HG03039 (cell line): ENCODE measurements at regions not wholly inside any gene's neighbourhood (a gene's known extent, or its start where the extent isn't known, plus 50 kb on each side); places are given as distances from the start of the nearest gene placed in this dataset.

ENCODE experiments used
- ATAC-seq: cut with Tn5 transposase; IDR thresholded peaks from one replicate; pipeline ENCODE4 v1.9.1; 2021; ENCODE audit warnings: mild to moderate bottlenecking, moderate library complexity; ENCODE audit not compliant: unreplicated experiment

GRCh38 chr21:15149600-15150224 lies 84.9 kb upstream of the NRIP1 start:
- ATAC-seq, result no peak

GRCh38 chr21:15151385-15152103 lies 86.7 kb upstream of the NRIP1 start:
- ATAC-seq, result no peak

- ATAC-seq, result no peak
Observed at GRCh38 chr21:15152591-15152990, 87.8 kb upstream of the NRIP1 start.

GRCh38 chr21:15159382-15160020 lies 94.7 kb upstream of the NRIP1 start:
- ATAC-seq, result peak; percentile 67

- ATAC-seq, result no peak
Observed at GRCh38 chr21:15160136-15160535, 95.3 kb upstream of the NRIP1 start.

GRCh38 chr21:15162921-15163320 lies 98.1 kb upstream of the NRIP1 start:
- ATAC-seq, result no peak

- no peak for ATAC-seq
Observed at GRCh38 chr21:15164273-15164672, 99.5 kb upstream of the NRIP1 start.

- no peak for ATAC-seq
Observed at GRCh38 chr21:15164678-15165303, 100.0 kb upstream of the NRIP1 start.

GRCh38 chr21:15170614-15171013 lies 105.8 kb upstream of the NRIP1 start:
- ATAC-seq, result no peak

- ATAC-seq, result no peak
Observed at GRCh38 chr21:15171546-15171945, 106.7 kb upstream of the NRIP1 start.

GRCh38 chr21:15172963-15173362 lies 108.2 kb upstream of the NRIP1 start:
- no peak for ATAC-seq

GRCh38 chr21:15174923-15175322 lies 110.1 kb upstream of the NRIP1 start:
- ATAC-seq, result no peak

- ATAC-seq, result no peak
Observed at GRCh38 chr21:15182731-15183130, 117.9 kb upstream of the NRIP1 start.

GRCh38 chr21:15183813-15184257 lies 119.0 kb upstream of the NRIP1 start:
- no peak for ATAC-seq

- no peak for ATAC-seq
Observed at GRCh38 chr21:15190412-15190811, 125.6 kb upstream of the NRIP1 start.

GRCh38 chr21:15190837-15191236 lies 126.0 kb upstream of the NRIP1 start:
- no peak for ATAC-seq

GRCh38 chr21:15191342-15191741 lies 126.5 kb upstream of the NRIP1 start:
- no peak for ATAC-seq

- ATAC-seq, result no peak
Observed at GRCh38 chr21:15192243-15192642, 127.4 kb upstream of the NRIP1 start.

- ATAC-seq, result no peak
Observed at GRCh38 chr21:15193937-15194336, 129.1 kb upstream of the NRIP1 start.

- no peak for ATAC-seq
Observed at GRCh38 chr21:15195104-15195503, 130.3 kb upstream of the NRIP1 start.

GRCh38 chr21:15195768-15196167 lies 131.0 kb upstream of the NRIP1 start:
- no peak for ATAC-seq

GRCh38 chr21:15197696-15198095 lies 132.9 kb upstream of the NRIP1 start:
- ATAC-seq, result no peak
